GM12878 (cell line): ENCODE measurements at regions not wholly inside any gene's neighbourhood (a gene's known extent, or its start where the extent isn't known, plus 50 kb on each side); places are given as distances from the start of the nearest gene placed in this dataset.
A peak's percentile ranks its signal among the peaks of the same experiment; 100 is the strongest.
"Not testable (repeated sequence)": the region's sequence is repeated elsewhere in the genome, so short reads cannot be mapped to it uniquely, and the experiment has no call there.

Experiments
- ATAC-seq: fragments of 200-7000 bp; cut with Tn5 transposase; 3 replicates; pipeline ENCODE4 v1.9.1; 2020; ENCODE audit warnings: mild to moderate bottlenecking, moderate library complexity
- BruUV-seq: library from RNA; stranded (reverse); fragments of 400-500 nt; replicated peaks from 2 replicates; lab custom pipeline; 2021; lab: Mats Ljungman, UMichigan
- CTCF ChIA-PET: fragments of 300-600 bp; sonication (Branson Sonifier 250); formaldehyde crosslinking; extraction: SDS; loops from one replicate; lab custom pipeline; 2021; ENCODE audit warnings: inconsistent platforms; lab: Yijun Ruan, JAX
- POLR2A ChIA-PET: fragments of 350-600 bp; formaldehyde crosslinking; extraction: SDS; loops from one replicate; lab custom pipeline; 2021; ENCODE audit warnings: inconsistent platforms; lab: Charles Lee
- RAD21 ChIA-PET: fragments of 300-600 bp; sonication (Branson Sonifier 250); formaldehyde crosslinking; loops from one replicate; lab custom pipeline; 2023; ENCODE audit warnings: antibody characterized with exemption; ENCODE audit not compliant: unreplicated experiment; lab: Charles Lee
- SMC1A ChIA-PET: fragments of 300-600 bp; sonication (Branson Sonifier 250); formaldehyde crosslinking; loops from one replicate; lab custom pipeline; 2023; ENCODE audit not compliant: unreplicated experiment, uncharacterized antibody; lab: Charles Lee
- DNase-seq: peaks from one replicate; pipeline ENCODE4 v3.0.0-alpha.2; 2011; ENCODE audit warnings: low read depth, low spot score
- FAIRE-seq: peaks from 3 replicates; lab custom pipeline; 2011; peaks lifted over from hg19 to GRCh38; lab: Jason Lieb, UNC
- H2AFZ ChIP-seq: 2 replicates; pipeline ENCODE4 v1.6.0; 2011; ENCODE audit warnings: low read depth, low read length, control low read depth; ENCODE audit not compliant: control insufficient read depth
- H3K27ac ChIP-seq: 2 replicates; pipeline ENCODE4 v1.5.1; 2011; ENCODE audit warnings: control low read depth; ENCODE audit not compliant: control insufficient read depth, insufficient read depth
- H3K27me3 ChIP-seq, 2 experiments: replicated peaks in 1 of 2; 2 replicates each; pipeline versions ENCODE4 v1.6.0 to v1.6.1; 2011; ENCODE audit warnings: low read length in 1 of 2; ENCODE audit not compliant: control insufficient read depth in 2 of 2, insufficient read depth in 2 of 2
- H3K36me3 ChIP-seq, 2 experiments: 2 replicates each; pipeline ENCODE4 v1.5.1; 2011; ENCODE audit warnings: low read length in 1 of 2; ENCODE audit not compliant: control insufficient read depth in 2 of 2, insufficient read depth in 2 of 2
- H3K4me1 ChIP-seq: 2 replicates; pipeline ENCODE4 v1.6.1; 2011; ENCODE audit warnings: mild to moderate bottlenecking, low read length, moderate library complexity, mixed read lengths; ENCODE audit not compliant: control insufficient read depth, insufficient read depth
- H3K4me2 ChIP-seq: 2 replicates; pipeline ENCODE4 v1.6.0; 2011; ENCODE audit warnings: control low read depth; ENCODE audit not compliant: control insufficient read depth, insufficient read depth
- H3K4me3 ChIP-seq: fragments of 200-600 bp; sonication (generic); 2 replicates; pipeline ENCODE4 v1.5.1; 2016
- H3K79me2 ChIP-seq: 2 replicates; pipeline ENCODE4 v1.6.0; 2011; ENCODE audit warnings: low read length; ENCODE audit not compliant: control insufficient read depth, insufficient read depth
- H3K9ac ChIP-seq: 2 replicates; pipeline ENCODE4 v1.8.0; 2011; ENCODE audit warnings: low read length, control low read depth, mixed read lengths; ENCODE audit not compliant: control insufficient read depth, insufficient read depth
- H3K9me3 ChIP-seq: replicated peaks from 3 replicates; pipeline ENCODE4 v1.5.1; 2011; ENCODE audit warnings: mild to moderate bottlenecking, low read length; ENCODE audit not compliant: control insufficient read depth, insufficient read depth
- H4K20me1 ChIP-seq: 2 replicates; pipeline ENCODE4 v1.6.0; 2011; ENCODE audit not compliant: control insufficient read depth, insufficient read depth
- MEF2B ChIP-seq: fragments of 450-650 bp; IDR thresholded peaks from 2 replicates; pipeline ENCODE4 v1.6.1; 2018; ENCODE audit warnings: mild to moderate bottlenecking, moderate library complexity; ENCODE audit not compliant: partially characterized antibody, poor library complexity, severe bottlenecking
- WGBS: methylation state at CpG from one replicate; pipeline ENCODE4 v1.1.6; 2016; ENCODE audit warnings: low lambda C conversion rate; ENCODE audit not compliant: insufficient replicate concordance, insufficient coverage; ENCODE audit errors: missing lambda C conversion rate; 5-methylcytosine and 5-hydroxymethylcytosine counted together
- in situ Hi-C: fragments of 300-500 bp; cut with MboI; formaldehyde crosslinking; loops from 9 replicates; pipeline ENCODE4 v1.14.3; 2018; ENCODE audit warnings: mixed read lengths
- intact Hi-C: fragments of 100-400 bp; cut with micrococcal nuclease; formaldehyde crosslinking; loops from one replicate; pipeline ENCODE4 v1.14.2; 2022; ENCODE audit not compliant: unreplicated experiment

DNA sequence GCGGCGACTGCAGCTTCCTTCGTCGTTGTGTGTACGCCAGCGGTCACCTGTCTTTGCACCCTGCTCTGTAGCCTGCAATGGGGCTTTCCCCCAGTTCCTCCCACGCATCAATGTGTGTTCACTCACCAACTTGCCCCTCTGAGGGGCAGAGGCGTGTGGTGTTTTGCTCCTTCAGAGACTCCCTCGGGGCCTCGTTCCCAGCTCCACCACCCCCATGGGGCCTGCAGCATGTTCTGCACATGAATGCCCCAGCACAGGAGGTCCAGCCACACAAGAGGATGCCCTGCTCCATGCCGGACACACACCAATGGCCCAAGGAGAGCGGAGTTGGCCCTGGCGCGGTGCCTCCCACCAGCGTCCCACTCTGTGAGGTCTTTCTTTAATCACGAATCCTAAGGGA is 196.8 kb downstream of the BANP start:
- H3K27ac ChIP-seq, H3K79me2 ChIP-seq, H3K4me3 ChIP-seq, H3K9me3 ChIP-seq, POLR2A ChIA-PET, RAD21 ChIA-PET, H3K36me3 ChIP-seq, H4K20me1 ChIP-seq, H3K4me1 ChIP-seq, FAIRE-seq, BruUV-seq, SMC1A ChIA-PET, intact Hi-C loops, H3K9ac ChIP-seq, in situ Hi-C loops, H2AFZ ChIP-seq, H3K4me2 ChIP-seq, H3K27me3 ChIP-seq, CTCF ChIA-PET, DNase-seq: not testable (repeated sequence)
- 28% methylated on average over 15 of the region's 16 CpGs for WGBS
- peak; percentile 52 for TF ChIP-seq MEF2B
- peak; percentile 56 for ATAC-seq

DNA sequence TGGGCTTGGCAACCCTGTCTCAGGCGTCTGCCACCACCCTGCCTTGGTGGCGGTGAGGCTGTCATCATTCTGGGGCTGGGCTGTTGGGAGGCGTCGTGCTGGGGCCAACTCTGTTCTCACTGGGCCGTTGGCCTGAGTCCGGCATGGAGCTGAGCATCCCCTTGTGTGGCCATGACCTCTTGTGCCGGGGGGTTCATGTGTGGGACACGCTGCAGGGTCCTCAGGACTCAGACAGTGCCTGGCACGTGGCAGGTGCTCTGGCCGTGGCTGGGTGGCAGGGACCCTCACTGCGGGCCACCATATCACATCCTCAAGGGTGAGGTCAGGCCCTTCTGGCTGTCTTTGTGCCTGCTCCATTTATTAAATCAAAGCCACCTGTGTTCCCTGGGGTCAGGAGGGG is 197.4 kb downstream of the BANP start:
- H3K4me3 ChIP-seq, H3K4me2 ChIP-seq, DNase-seq, H3K9me3 ChIP-seq, H3K27ac ChIP-seq, CTCF ChIA-PET, SMC1A ChIA-PET, H3K36me3 ChIP-seq, RAD21 ChIA-PET, intact Hi-C loops, H3K27me3 ChIP-seq, ATAC-seq, H3K4me1 ChIP-seq, in situ Hi-C loops, H2AFZ ChIP-seq, FAIRE-seq, POLR2A ChIA-PET, H3K9ac ChIP-seq, H4K20me1 ChIP-seq, BruUV-seq, H3K79me2 ChIP-seq: not testable (repeated sequence)
- 36% methylated on average over 11 of the region's 11 CpGs for WGBS

DNA sequence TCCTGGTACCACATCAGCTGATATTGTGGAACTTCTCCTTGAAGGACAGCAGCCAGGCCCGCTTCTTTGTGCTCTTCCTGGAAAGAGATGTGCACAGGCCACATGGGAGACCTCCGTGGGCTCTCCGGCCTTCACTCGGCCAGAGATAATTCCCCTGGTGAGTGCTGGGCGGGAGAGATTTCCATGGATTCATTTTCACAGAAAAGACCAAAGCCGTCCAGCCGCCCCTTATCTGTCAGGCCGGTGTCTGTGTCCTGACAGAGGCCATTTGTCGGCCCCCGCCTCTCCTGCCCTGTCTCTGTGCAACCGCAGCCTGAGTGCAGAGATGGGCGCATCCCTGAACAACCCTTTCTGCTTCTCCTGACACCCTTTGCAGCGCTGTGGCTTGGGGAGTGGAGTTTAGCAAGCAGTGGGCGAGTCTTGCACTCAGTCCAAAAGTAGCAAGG is 197.9 kb downstream of the BANP start:
- FAIRE-seq, H3K27ac ChIP-seq, H3K4me2 ChIP-seq, H4K20me1 ChIP-seq, H3K9me3 ChIP-seq, H3K4me3 ChIP-seq, in situ Hi-C loops, POLR2A ChIA-PET, ATAC-seq, H3K9ac ChIP-seq, H3K79me2 ChIP-seq, CTCF ChIA-PET, BruUV-seq, H3K27me3 ChIP-seq, H3K36me3 ChIP-seq, DNase-seq, intact Hi-C loops, RAD21 ChIA-PET, SMC1A ChIA-PET, H2AFZ ChIP-seq, H3K4me1 ChIP-seq: not testable (repeated sequence)
- WGBS = 40% methylated on average over 14 of the region's 14 CpGs

DNA sequence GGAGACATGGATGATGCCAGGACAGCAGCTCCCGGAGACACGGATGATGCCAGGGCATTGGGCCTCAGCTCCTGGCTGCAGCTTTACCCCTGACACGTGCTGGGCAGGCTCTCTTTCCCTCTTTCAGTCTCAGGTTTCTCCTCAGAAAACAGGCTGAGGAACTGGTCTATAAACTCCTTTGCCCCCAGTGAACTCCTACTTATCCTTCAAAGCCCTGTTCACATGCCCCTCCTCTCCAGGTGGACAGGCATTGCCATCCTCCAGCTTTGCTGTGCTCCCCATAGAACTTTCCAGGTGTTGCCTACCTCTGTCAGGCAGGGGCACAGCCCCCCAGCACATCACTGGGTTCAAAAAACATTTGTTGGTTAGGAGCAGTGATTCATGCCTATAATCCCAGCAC is 198.4 kb downstream of the BANP start:
- FAIRE-seq, in situ Hi-C loops, H3K36me3 ChIP-seq, RAD21 ChIA-PET, CTCF ChIA-PET, H3K4me1 ChIP-seq, H3K79me2 ChIP-seq, H3K9me3 ChIP-seq, H4K20me1 ChIP-seq, POLR2A ChIA-PET, H3K9ac ChIP-seq, H3K4me2 ChIP-seq, H2AFZ ChIP-seq, H3K27me3 ChIP-seq, intact Hi-C loops, H3K4me3 ChIP-seq, H3K27ac ChIP-seq, ATAC-seq, SMC1A ChIA-PET, BruUV-seq, DNase-seq: not testable (repeated sequence)
- WGBS = 68% methylated on average over 3 of the region's 3 CpGs
